IgD-negative memory B cell (primary cell): ENCODE measurements at regions not wholly inside any gene's neighbourhood (a gene's known extent, or its start where the extent isn't known, plus 50 kb on each side); places are given as distances from the start of the nearest gene placed in this dataset.
"Not testable (repeated sequence)": the region's sequence is repeated elsewhere in the genome, so short reads cannot be mapped to it uniquely, and the experiment has no call there.

Experiments used
- H3K27ac Mint-ChIP-seq, 3 donors: one replicate each; pipeline ENCODE4 v1.8.0; 2020 to 2022; ENCODE audit warnings: mild to moderate bottlenecking in 3 of 3, mixed read lengths in 3 of 3, moderate library complexity in 1 of 3
- H3K27me3 Mint-ChIP-seq: one replicate; pipeline ENCODE4 v1.8.0; 2021; ENCODE audit warnings: mixed read lengths
- H3K36me3 Mint-ChIP-seq: one replicate; pipeline ENCODE4 v1.8.0; 2020; ENCODE audit warnings: mild to moderate bottlenecking, mixed read lengths
- H3K4me1 Mint-ChIP-seq, 3 donors: one replicate each; pipeline ENCODE4 v1.8.0; 2020 to 2022; ENCODE audit warnings: mixed read lengths in 3 of 3, mild to moderate bottlenecking in 1 of 3
- H3K4me3 Mint-ChIP-seq, 4 donors: one replicate each; pipeline ENCODE4 v1.8.0; 2020 to 2022; ENCODE audit warnings: mild to moderate bottlenecking in 4 of 4, mixed read lengths in 4 of 4, moderate library complexity in 3 of 4
- H3K9me3 Mint-ChIP-seq, 3 donors: one replicate each; pipeline ENCODE4 v1.8.0; 2020 to 2021; ENCODE audit warnings: mixed read lengths in 3 of 3, mild to moderate bottlenecking in 1 of 3

DNA sequence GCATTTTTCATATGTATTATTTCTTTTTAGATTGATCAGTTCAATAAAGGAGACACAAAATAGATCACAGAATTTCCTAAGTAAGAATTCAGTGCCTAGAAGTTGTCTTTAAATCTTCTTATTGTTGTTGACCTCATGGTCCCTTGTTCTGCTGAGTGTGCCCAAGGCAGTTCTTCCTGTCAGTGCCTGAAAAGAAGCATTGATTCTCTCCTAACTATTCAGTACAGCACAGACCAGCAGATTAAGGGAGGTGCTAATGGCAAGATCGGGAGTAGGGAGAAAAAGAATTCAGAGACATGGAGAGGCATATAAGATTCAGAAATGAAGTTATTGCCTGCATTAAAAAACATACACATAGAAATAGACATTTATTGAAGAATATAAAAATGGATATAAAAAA is 180.5 kb upstream of the PCDH9 start:
- peaks cover 0 to 4% (median 0%) of the 10 kb centered on the region in 3 donors for H3K9me3 Mint-ChIP-seq
- no peaks in the 10 kb centered on the region for H3K27me3 Mint-ChIP-seq
- H3K4me3 Mint-ChIP-seq, result no peak overlapping the region
- H3K36me3 Mint-ChIP-seq, result no peaks in the 10 kb centered on the region
- no peaks in the 10 kb centered on the region for H3K4me1 Mint-ChIP-seq
- no peak overlapping the region for H3K27ac Mint-ChIP-seq

DNA sequence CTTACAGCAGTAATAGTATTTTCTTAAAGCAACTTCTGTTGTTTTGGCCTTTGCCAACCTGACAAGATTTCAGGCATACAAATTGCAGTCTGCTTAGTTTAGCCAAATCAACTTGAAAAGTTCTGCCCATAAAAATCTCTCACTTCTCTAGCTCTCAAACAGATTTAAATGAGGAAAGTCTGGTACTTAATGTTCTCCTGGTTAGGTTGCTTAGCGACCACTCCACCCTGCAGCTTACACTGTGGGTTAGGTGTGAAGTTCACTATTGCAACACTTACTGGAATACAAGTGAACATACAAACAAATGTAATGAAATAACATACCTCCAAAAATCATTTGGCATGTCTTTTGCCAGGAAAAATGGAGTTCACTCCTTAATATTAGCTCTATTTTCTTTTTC is 178.7 kb upstream of the PCDH9 start:
- H3K4me3 Mint-ChIP-seq, result no peak overlapping the region
- H3K27ac Mint-ChIP-seq, result no peak overlapping the region
- H3K36me3 Mint-ChIP-seq, result no peaks in the 10 kb centered on the region
- H3K9me3 Mint-ChIP-seq, result no peaks in the 10 kb centered on the region
- H3K27me3 Mint-ChIP-seq, result no peaks in the 10 kb centered on the region
- H3K4me1 Mint-ChIP-seq, result no peaks in the 10 kb centered on the region

DNA sequence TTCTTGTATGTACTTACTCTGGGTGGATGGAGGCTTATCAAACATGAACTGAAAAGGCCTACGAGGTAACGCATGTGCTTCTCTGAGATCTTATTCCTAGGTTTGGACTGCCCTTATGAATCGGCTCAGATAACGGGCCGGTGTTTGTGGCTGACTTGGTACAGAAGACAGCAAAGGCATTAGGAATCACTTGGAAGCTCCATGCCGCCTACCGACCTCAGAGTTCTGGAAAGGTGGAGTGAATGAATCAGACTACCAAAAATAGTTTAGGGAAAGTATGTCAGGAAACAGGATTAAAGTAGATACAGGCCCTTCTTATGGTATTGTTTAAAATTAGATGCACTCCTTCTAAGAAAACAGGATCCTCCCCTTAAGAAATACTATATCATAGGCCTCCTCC is 172.4 kb upstream of the PCDH9 start:
- H3K4me3 Mint-ChIP-seq, result no peak overlapping the region

DNA sequence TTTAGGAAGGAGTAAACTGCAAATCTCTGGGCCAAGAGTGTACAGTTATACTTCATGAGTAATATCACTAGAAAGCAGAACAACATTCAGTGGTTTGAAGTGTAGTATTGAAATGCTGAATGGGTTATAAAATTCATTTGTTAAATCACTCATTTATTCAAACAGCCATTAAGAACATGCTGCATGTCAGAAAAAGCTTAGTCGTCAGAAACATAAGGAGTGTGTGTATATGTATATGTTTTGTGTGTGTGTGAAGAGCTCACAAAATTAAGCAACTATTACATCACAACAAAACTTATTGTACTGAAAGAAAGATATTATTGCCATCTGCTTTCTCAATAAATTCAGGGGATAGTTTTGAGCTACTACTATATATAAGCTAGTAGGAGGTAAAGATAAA is 165.4 kb upstream of the PCDH9 start:
- Mint-ChIP-seq H3K27ac (no peak overlapping the region), H3K27me3 (no peaks in the 10 kb centered on the region), H3K9me3 (peaks cover 2 to 4% (median 4%) of the 10 kb centered on the region in 3 donors), H3K4me3 (no peak overlapping the region), H3K4me1 (no peaks in the 10 kb centered on the region), H3K36me3 (peaks cover 2% of the 10 kb centered on the region)

More for the DNA sequence above, 172.4 kb upstream of the PCDH9 start:
- Mint-ChIP-seq H3K36me3 (peaks cover 2% of the 10 kb centered on the region), H3K27me3 (no peaks in the 10 kb centered on the region), H3K4me1 (no peaks in the 10 kb centered on the region), H3K27ac (no peak overlapping the region), H3K9me3 (peaks cover 4 to 6% (median 5%) of the 10 kb centered on the region in 3 donors)

DNA sequence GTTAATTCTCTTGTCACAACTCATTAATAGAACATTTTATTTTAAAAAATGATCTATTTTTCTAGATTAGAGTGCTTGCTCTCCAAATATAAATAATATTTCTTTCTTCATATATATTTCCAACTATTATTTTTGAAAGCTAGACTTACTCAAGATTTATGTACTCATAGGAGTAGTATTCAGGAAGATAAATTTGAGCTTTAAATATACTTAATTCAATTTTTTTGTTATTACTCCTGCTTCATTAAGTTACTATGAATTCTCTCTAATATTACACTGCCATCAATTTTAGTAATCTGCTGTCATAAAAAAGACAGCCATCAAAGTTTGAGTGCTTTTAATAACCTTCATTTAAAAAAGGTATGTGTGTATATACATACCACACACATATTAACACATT is 161.9 kb upstream of the PCDH9 start:
- H3K36me3 Mint-ChIP-seq, result no peaks in the 10 kb centered on the region
- peaks cover 0 to 1% (median 0%) of the 10 kb centered on the region in 3 donors for H3K4me1 Mint-ChIP-seq
- H3K9me3 Mint-ChIP-seq, result peaks cover 0 to 2% (median 0%) of the 10 kb centered on the region in 3 donors
- no peak overlapping the region for H3K27ac Mint-ChIP-seq
- no peak overlapping the region for H3K4me3 Mint-ChIP-seq
- H3K27me3 Mint-ChIP-seq, result no peaks in the 10 kb centered on the region

DNA sequence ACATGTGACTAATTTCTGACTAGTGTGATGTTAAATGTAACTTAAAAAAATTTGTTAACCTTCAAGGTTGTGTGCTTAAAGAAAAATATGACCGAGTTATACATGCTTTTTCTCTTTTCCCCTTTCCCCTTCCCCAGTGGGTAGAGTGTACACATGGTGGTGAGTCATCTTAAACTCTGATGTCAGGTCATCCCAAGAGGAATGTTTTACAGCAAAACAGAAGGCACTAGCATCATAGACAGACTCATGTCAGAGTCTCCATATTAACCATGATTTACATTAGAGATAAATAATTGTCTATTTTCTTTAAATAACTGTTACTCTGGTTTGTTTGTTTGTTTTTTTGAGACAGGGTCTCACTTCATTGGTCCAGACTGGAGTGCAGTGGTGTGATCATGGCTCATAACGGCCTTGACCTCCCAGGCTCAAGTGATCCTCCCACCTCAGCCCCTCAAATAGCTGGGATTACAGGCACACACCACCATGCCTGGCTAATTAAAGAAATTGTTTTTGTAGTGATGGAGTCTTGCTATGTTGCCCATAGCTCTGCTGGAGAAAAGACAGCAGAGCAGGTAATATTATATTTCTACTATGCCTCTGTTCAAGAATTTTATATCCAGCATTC is 160.4 kb upstream of the PCDH9 start:
- no peaks in the 10 kb centered on the region for H3K36me3 Mint-ChIP-seq
- no peak overlapping the region for H3K27ac Mint-ChIP-seq
- no peaks in the 10 kb centered on the region for H3K27me3 Mint-ChIP-seq
- peaks cover 0 to 7% (median 0%) of the 10 kb centered on the region in 3 donors for H3K9me3 Mint-ChIP-seq
- H3K4me3 Mint-ChIP-seq, result no peak overlapping the region
- H3K4me1 Mint-ChIP-seq, result peaks cover 0 to 1% (median 0%) of the 10 kb centered on the region in 3 donors

DNA sequence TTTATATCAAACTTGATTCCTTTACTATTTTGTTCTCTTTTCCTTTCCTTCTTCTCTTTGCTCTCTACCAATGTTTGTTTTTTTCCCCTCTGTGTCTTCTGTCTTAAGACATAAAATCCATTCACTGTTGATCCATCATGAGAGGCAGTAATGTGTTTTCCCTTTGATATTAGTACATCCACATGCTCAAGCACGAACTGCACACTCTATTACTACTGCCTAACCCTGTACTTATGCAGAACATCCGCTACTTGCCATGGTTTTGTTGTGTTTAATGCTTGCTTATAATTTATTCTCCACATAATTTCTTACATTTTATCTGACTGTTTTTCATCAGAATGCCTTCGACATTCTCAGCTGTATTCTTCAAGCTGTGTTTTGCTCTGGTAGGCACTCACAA is 159.0 kb upstream of the PCDH9 start:
- Mint-ChIP-seq H3K9me3 (peaks cover 0 to 8% (median 0%) of the 10 kb centered on the region in 3 donors), H3K36me3 (no peaks in the 10 kb centered on the region), H3K4me1 (peaks cover 0 to 1% (median 0%) of the 10 kb centered on the region in 3 donors), H3K27me3 (no peaks in the 10 kb centered on the region), H3K27ac (no peak overlapping the region), H3K4me3 (no peak overlapping the region)

DNA sequence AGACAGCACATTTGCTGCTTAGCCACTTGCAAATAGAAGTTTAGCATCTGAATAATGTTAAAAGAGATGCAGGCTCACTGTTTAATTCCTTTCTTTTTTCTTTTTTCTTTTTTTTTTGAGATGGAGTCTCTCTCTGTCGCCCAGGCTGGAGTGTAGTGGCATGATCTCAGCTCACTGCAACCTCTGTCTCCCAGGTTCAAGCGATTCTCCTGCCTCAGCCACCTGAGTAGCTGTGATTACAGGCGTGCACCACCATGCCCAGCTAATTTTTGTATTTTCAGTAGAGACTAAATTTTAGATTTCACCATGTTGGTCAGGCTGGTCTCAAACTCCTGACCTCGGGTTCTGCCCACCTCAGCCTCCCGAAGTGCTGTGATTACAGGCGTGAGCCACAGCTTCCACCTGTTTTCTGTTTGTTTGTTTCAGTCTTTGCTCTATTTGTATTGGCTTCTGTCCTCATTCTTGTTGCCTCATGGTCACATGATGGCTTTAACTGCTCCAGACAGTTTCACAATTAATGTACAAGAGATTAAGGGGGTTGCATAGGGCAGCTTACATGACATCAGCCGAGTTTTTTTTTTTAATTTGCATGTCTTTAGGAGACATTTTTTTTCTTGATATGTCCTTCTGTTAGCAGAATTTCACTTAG is 153.1 kb upstream of the PCDH9 start:
- not testable (repeated sequence) for H3K27me3 Mint-ChIP-seq, H3K4me1 Mint-ChIP-seq, H3K9me3 Mint-ChIP-seq, H3K36me3 Mint-ChIP-seq, H3K27ac Mint-ChIP-seq, H3K4me3 Mint-ChIP-seq

DNA sequence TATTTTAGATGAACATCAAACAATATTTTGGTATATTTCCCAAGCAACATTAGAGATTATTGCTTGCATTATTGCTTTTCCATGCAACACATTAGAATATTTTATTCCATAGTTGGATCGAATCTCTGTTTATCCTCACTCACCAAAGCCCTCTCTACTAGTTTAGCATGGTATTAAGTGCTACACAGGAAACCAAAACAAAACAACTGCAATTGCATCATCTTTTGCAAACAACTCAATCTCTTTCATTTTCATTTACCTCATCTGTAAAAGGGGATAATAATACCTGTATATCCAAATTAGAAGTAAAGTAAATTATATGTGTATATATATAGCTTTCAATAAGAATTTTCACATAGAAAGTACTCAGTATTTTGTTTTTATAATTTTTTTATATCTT is 147.8 kb upstream of the PCDH9 start:
- H3K36me3 Mint-ChIP-seq, result no peaks in the 10 kb centered on the region
- no peak overlapping the region for H3K4me3 Mint-ChIP-seq
- H3K27ac Mint-ChIP-seq, result no peak overlapping the region
- no peaks in the 10 kb centered on the region for H3K4me1 Mint-ChIP-seq
- no peaks in the 10 kb centered on the region for H3K27me3 Mint-ChIP-seq
- peaks cover 0 to 3% (median 0%) of the 10 kb centered on the region in 3 donors for H3K9me3 Mint-ChIP-seq

DNA sequence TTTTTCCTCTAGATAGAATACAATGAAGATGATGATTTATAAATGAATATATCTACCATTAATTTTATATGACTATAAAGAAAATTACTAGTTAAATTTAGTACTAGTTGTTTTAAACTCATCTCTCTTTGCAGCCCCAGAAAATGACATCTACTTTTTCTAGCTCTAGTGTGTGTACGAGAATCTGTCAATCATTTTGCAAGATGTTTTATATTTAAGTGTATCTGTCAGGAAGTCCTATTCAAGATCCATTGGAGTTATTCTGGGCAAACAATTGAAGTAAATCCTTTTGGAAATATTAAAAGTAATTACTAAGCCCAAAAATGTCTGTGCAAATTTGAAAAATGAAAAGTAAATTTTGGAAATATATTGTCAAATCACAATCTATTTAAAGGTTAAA is 144.3 kb upstream of the PCDH9 start:
- Mint-ChIP-seq H3K27ac (no peak overlapping the region), H3K4me3 (no peak overlapping the region), H3K27me3 (no peaks in the 10 kb centered on the region), H3K9me3 (peaks cover 0 to 2% (median 0%) of the 10 kb centered on the region in 3 donors), H3K36me3 (no peaks in the 10 kb centered on the region), H3K4me1 (no peaks in the 10 kb centered on the region)

DNA sequence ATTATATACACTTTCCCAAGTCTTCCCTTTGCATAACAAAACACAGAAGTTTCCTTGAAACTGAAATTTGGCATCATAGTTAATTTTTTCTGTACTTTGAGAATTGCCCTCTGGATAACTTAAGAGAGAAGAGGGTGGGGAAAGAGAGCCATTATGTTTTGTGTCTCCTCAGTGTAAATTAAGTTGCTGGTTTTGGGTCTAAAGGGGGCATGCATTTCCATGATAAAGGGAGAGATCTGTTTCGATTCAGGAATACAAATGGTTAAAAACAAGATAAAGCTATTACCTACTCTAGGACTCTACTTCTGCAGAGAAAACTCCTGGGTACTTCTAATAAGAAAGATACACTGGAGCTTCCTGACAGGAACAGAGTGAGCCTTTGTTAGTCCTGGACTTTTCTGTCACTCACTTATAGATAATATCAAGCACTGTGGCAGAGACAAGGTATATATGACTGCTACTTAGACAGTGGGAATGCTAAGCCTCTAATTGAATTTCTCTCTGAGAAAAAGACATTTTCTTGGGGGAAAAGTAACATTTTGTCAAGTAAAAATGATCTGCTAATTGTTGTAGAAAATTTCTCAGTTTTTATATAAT is 142.8 kb upstream of the PCDH9 start:
- no peak overlapping the region for H3K27ac Mint-ChIP-seq
- no peaks in the 10 kb centered on the region for H3K36me3 Mint-ChIP-seq
- no peaks in the 10 kb centered on the region for H3K4me1 Mint-ChIP-seq
- no peaks in the 10 kb centered on the region for H3K27me3 Mint-ChIP-seq
- no peak overlapping the region for H3K4me3 Mint-ChIP-seq
- peaks cover 0 to 2% (median 0%) of the 10 kb centered on the region in 3 donors for H3K9me3 Mint-ChIP-seq

DNA sequence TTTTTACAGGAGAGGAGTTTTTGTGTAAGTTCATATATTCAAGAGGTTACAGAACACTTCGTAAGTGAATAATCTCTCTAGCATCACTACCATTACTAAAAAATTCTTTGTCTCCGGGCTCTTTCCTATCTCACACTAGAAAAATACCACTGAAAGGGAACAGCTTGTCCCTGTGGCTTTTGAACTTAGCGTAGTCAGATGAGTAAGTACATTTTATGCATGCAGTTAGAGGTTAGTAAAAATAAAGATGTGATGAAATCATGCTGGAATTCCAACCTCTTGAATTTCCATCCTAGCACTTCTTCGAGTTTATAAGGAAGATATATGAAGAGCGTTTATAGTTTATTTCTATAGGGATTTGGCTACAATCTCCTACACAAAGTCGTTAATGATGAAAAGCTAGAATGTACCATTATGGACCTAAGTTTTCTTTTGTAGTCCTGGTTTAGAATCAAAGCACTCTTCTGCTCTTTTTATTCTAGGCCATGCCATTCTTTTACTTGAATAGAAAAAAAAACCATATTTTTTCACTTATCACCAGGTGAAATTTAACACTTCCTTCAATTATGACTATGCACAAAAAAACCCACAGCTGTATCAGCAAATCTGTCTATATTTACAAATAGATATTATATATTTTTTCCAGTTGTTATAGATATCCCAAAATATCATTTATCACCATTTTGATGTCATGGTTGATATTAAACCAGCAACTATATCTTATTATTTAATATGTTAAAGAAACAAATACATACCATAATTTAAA is 139.9 kb upstream of the PCDH9 start:
- Mint-ChIP-seq H3K9me3 (peaks cover 0 to 3% (median 3%) of the 10 kb centered on the region in 3 donors), H3K4me1 (no peaks in the 10 kb centered on the region), H3K27ac (no peak overlapping the region), H3K4me3 (no peak overlapping the region), H3K36me3 (no peaks in the 10 kb centered on the region), H3K27me3 (no peaks in the 10 kb centered on the region)

DNA sequence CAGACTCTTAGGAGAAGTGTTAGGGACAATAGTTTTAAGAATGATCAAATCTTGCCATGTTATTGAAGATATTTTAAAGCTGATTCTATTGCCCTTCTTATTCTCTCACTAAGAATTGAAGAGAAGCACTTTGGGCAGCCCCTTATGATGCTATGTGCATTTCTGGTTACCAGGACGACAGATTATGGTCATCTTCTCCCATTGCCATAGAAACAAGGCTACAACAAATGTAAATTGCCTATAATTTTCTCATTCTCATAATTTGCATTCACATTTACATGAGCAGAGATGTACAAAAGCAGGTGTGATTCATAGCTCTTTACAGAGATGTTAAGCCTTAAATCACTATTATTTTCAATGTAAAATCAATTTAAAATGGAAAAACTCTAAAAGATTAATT is 137.3 kb upstream of the PCDH9 start:
- no peak overlapping the region for H3K27ac Mint-ChIP-seq
- H3K4me1 Mint-ChIP-seq, result no peaks in the 10 kb centered on the region
- no peaks in the 10 kb centered on the region for H3K36me3 Mint-ChIP-seq
- H3K27me3 Mint-ChIP-seq, result no peaks in the 10 kb centered on the region
- peaks cover 2 to 5% (median 4%) of the 10 kb centered on the region in 3 donors for H3K9me3 Mint-ChIP-seq
- H3K4me3 Mint-ChIP-seq, result no peak overlapping the region

DNA sequence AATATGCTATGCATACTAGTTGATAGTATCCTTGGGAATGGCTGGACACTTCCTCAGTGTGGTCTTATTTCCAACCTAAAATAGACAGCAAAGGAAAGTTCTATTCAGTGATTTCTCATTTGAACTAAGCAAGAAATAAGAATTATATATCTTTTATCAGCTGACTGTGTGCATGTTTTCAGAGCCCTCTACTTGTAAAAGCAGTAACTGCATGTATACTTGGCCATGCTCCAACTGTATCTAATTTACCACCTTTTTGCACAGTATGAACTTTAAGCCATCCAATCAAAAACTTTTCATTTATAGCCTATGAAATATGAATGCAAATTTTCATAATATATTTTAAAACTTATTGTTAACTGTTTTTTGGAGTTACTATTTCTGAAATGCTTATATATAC is 136.4 kb upstream of the PCDH9 start:
- Mint-ChIP-seq H3K36me3 (no peaks in the 10 kb centered on the region), H3K27me3 (no peaks in the 10 kb centered on the region), H3K27ac (no peak overlapping the region), H3K4me1 (no peaks in the 10 kb centered on the region), H3K4me3 (no peak overlapping the region), H3K9me3 (peaks cover 2 to 4% (median 3%) of the 10 kb centered on the region in 3 donors)

DNA sequence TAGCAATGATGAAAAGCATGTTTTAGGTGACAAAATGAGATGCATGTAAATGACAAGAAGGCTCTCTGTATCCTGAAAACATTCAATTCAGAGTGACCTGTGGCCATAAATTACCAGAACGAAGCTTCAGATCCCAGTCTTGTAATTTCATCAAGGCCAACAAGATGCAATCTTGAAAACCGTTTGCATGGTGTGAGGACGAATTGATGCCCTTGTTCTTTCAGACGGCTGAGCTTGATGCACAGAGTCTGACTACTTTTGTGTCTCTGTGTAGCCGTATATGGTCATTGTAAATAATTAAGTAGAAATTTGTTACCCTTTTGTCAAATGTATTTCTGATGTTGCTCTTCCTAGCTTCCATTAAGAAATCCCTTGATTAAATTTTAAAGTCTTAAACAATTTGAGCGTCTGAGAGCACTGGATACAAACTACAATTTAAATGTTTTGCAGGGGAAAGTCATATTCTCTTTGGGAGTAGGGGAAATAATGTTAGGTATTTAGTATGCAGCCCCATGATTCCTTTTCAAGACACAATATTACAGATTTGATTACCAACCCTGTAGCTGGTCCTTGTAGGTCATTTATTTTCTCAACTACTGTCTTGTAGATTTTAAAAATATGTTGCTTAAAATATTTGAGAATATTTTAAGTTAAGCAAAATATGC is 125.8 kb upstream of the PCDH9 start:
- H3K4me3 Mint-ChIP-seq, result no peak overlapping the region
- no peaks in the 10 kb centered on the region for H3K27me3 Mint-ChIP-seq
- no peaks in the 10 kb centered on the region for H3K9me3 Mint-ChIP-seq
- no peaks in the 10 kb centered on the region for H3K4me1 Mint-ChIP-seq
- no peak overlapping the region for H3K27ac Mint-ChIP-seq
- H3K36me3 Mint-ChIP-seq, result no peaks in the 10 kb centered on the region
